ENCODE measurements at regions not wholly inside any gene's neighbourhood (a gene's known extent, or its start where the extent isn't known, plus 50 kb on each side); places are given as distances from the start of the nearest gene placed in this dataset.

- Histone ChIP-seq H3K4me2 (ENCODE audit: insufficient read depth, low read length) (no peak overlapping the region), H3K4me1 (ENCODE audit: insufficient read depth, low read length) (no peaks in the 10 kb centered on the region), H3K79me2 (ENCODE audit: insufficient read depth, low read length) (no peaks in the 10 kb centered on the region), H4K20me1 (ENCODE audit: insufficient read depth, low read length) (no peaks in the 10 kb centered on the region), H3K9ac (ENCODE audit: low read depth, low read length) (no peak overlapping the region), H3K9me3 (ENCODE audit: insufficient read depth, low read length, severe bottlenecking) (no peaks in the 10 kb centered on the region), H3K36me3 (ENCODE audit: insufficient read depth, low read length) (no peaks in the 10 kb centered on the region), H2AFZ (ENCODE audit: low read depth, low read length) (no peak overlapping the region), H3K27me3 (ENCODE audit: insufficient read depth, low read length, poor library complexity) (peaks cover 26% of the 10 kb centered on the region), H3K4me3 (ENCODE audit: low read depth in 1 of 2, low read length in 2 of 2) (no peak overlapping the region), H3K27ac (ENCODE audit: low read length) (no peak overlapping the region)
- DNase-seq, result no peak
- TF ChIP-seq EZH2 (IDR thresholded peaks at IDR 0.05; ENCODE audit: borderline replicate concordance, low read depth, low read length, severe bottlenecking) (no peak), CTCF (IDR thresholded peaks at IDR 0.05; ENCODE audit: borderline replicate concordance, extremely low read depth, low read length, poor library complexity, severe bottlenecking) (no peak)
- no peak for ATAC-seq (ENCODE audit: insufficient read depth, low read depth)
These were observed 209.3 kb upstream of the PRNP start for GRCh38 chr20:4476903-4477500.

- no peak for ATAC-seq (ENCODE audit: insufficient read depth, low read depth)
- Histone ChIP-seq H2AFZ (ENCODE audit: low read depth, low read length) (no peak overlapping the region), H3K4me2 (ENCODE audit: insufficient read depth, low read length) (no peak overlapping the region), H3K79me2 (ENCODE audit: insufficient read depth, low read length) (no peaks in the 10 kb centered on the region), H3K27me3 (ENCODE audit: insufficient read depth, low read length, poor library complexity) (peaks cover 21% of the 10 kb centered on the region), H3K9me3 (ENCODE audit: insufficient read depth, low read length, severe bottlenecking) (no peaks in the 10 kb centered on the region), H3K9ac (ENCODE audit: low read depth, low read length) (no peak overlapping the region), H3K27ac (ENCODE audit: low read length) (no peak overlapping the region), H3K4me1 (ENCODE audit: insufficient read depth, low read length) (no peaks in the 10 kb centered on the region), H3K4me3 (ENCODE audit: low read depth in 1 of 2, low read length in 2 of 2) (no peak overlapping the region), H4K20me1 (ENCODE audit: insufficient read depth, low read length) (no peaks in the 10 kb centered on the region), H3K36me3 (ENCODE audit: insufficient read depth, low read length) (no peaks in the 10 kb centered on the region)
- DNase-seq, result no peak
- TF ChIP-seq CTCF (IDR thresholded peaks at IDR 0.05; ENCODE audit: borderline replicate concordance, extremely low read depth, low read length, poor library complexity, severe bottlenecking), result no peak
- TF ChIP-seq EZH2 (IDR thresholded peaks at IDR 0.05; ENCODE audit: borderline replicate concordance, low read depth, low read length, severe bottlenecking), result no peak
These were observed 213.3 kb upstream of the PRNP start for GRCh38 chr20:4472906-4473305.

GRCh38 chr20:4471221-4471620, 215.0 kb upstream of the PRNP start:
- H3K9me3 ChIP-seq (ENCODE audit: insufficient read depth, low read length, severe bottlenecking), result no peaks in the 10 kb centered on the region
- H3K4me1 ChIP-seq (ENCODE audit: insufficient read depth, low read length), result no peaks in the 10 kb centered on the region
- TF ChIP-seq EZH2 (IDR thresholded peaks at IDR 0.05; ENCODE audit: borderline replicate concordance, low read depth, low read length, severe bottlenecking), result no peak
- no peak for TF ChIP-seq CTCF (IDR thresholded peaks at IDR 0.05; ENCODE audit: borderline replicate concordance, extremely low read depth, low read length, poor library complexity, severe bottlenecking)
- no peak overlapping the region for H3K4me3 ChIP-seq (ENCODE audit: low read depth in 1 of 2, low read length in 2 of 2)
- no peak overlapping the region for H3K9ac ChIP-seq (ENCODE audit: low read depth, low read length)
- H3K4me2 ChIP-seq (ENCODE audit: insufficient read depth, low read length), result no peak overlapping the region
- DNase-seq, result no peak
- no peak for ATAC-seq (ENCODE audit: insufficient read depth, low read depth)
- no peaks in the 10 kb centered on the region for H3K36me3 ChIP-seq (ENCODE audit: insufficient read depth, low read length)
- peaks cover 18% of the 10 kb centered on the region for H3K27me3 ChIP-seq (ENCODE audit: insufficient read depth, low read length, poor library complexity)
- H4K20me1 ChIP-seq (ENCODE audit: insufficient read depth, low read length), result no peaks in the 10 kb centered on the region
- H2AFZ ChIP-seq (ENCODE audit: low read depth, low read length), result no peak overlapping the region
- H3K27ac ChIP-seq (ENCODE audit: low read length), result no peak overlapping the region
- H3K79me2 ChIP-seq (ENCODE audit: insufficient read depth, low read length), result no peaks in the 10 kb centered on the region

Data from DND-41 (cell line).